Activated T-helper 1 cell treated with anti-CD3 and anti-CD28 coated beads, Interleukin-12 subunit alpha, Interleukin-12 subunit beta, Interleukin-2, Interleukin-4 antibody, amounts not matched to agents 30 ng/mL and 10 ng/mL and 1 ng/mL, durations not matched to agents 14 hours and 24 hours and 36 hours (primary cell): ENCODE measurements at regions not wholly inside any gene's neighbourhood (a gene's known extent, or its start where the extent isn't known, plus 50 kb on each side); places are given as distances from the start of the nearest gene placed in this dataset.

Experiments
- DNase-seq: peaks from one replicate; pipeline ENCODE4 v3.0.0; 2021; ENCODE audit warnings: low spot score
- H3K27ac Mint-ChIP-seq: one replicate; pipeline ENCODE4 v1.8.0; 2021; ENCODE audit warnings: mild to moderate bottlenecking, mixed read lengths
- H3K27me3 Mint-ChIP-seq: one replicate; pipeline ENCODE4 v1.8.0; 2022; ENCODE audit warnings: mild to moderate bottlenecking, moderate library complexity, mixed read lengths; ENCODE audit not compliant: insufficient read depth
- H3K36me3 Mint-ChIP-seq: one replicate; pipeline ENCODE4 v1.8.0; 2021; ENCODE audit warnings: low read depth, mixed read lengths
- H3K4me1 Mint-ChIP-seq: one replicate; pipeline ENCODE4 v1.8.0; 2021; ENCODE audit warnings: low read depth, mixed read lengths
- H3K4me3 Mint-ChIP-seq: one replicate; pipeline ENCODE4 v1.8.0; 2021; ENCODE audit warnings: mild to moderate bottlenecking, moderate library complexity, mixed read lengths
- H3K9me3 Mint-ChIP-seq: one replicate; pipeline ENCODE4 v1.8.0; 2021; ENCODE audit warnings: mixed read lengths
- intact Hi-C: fragments of 100-400 bp; cut with micrococcal nuclease; formaldehyde crosslinking; loops from one replicate; pipeline ENCODE4 v1.15.1; 2024

DNA sequence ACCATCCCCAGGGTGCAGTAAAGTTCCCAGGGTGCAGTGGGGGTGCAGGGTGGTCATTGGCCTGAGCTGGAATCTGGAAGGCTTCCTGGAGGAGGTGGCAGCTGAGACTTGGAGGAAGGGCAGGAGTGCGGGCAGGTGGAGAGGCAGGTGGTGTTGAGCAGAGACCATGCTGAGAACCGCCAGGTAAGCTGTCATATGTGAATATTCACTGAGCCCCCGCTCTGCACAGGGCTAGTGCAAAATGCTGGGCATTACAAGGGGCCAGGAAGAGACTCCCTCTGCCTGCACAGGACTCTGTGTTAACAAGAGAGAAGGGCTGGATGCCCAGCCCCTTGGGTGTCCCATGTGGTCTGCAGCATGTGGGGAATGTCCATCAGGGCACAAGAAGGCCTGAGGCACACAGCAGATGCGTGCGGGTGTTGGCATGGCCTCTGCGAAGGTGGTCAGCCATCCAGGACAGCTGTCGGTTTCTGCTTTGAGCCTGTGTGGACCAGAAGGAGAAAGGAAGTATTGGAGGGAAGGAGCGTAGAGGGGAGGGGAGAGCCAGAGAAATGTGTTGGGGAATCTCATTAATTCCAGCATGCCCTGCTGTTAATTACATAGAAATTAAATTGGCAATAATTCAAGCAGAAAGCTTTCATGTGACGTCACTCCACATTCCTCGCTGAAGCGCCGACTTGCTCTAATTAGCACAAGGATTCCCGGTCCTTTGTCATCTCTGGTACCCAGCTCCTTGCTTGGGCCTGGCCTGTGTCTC, 62.8 kb upstream of the OTOS start:
- Mint-ChIP-seq H3K9me3 (peaks cover 3% of the 10 kb centered on the region), H3K27ac (no peak overlapping the region), H3K36me3 (peaks cover 2% of the 10 kb centered on the region), H3K4me3 (no peak overlapping the region), H3K4me1 (peaks cover 9% of the 10 kb centered on the region), H3K27me3 (peaks cover 5% of the 10 kb centered on the region)
- DNase-seq, result no peak
- intact Hi-C loops, result no loop called here

DNA sequence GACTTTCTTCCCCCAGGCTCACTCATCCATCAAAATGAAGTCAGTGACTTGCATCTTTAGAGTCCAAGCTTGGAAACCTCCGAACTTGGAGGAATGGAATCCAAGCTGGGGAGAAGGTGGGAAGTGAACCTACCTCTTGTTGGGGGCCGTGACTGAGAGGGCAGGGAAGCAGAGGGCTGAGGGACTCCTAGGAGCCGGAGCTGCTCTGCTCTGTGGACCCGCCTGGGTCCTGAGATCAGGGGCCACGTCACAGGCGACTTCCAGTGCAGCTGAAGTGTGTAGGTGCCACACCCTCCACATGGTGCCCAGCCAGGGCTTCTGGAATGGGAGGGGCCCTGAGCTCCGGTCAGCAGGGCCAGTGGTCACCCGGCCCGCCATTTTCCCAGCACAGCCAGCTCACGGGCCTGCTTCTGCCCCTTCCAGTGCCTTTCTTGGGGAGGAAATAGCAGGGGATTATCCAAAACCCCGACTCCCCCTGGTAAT, 63.4 kb upstream of the OTOS start:
- Mint-ChIP-seq H3K4me1 (peaks cover 9% of the 10 kb centered on the region), H3K27me3 (peaks cover 5% of the 10 kb centered on the region), H3K4me3 (no peak overlapping the region), H3K27ac (no peak overlapping the region), H3K36me3 (peaks cover 2% of the 10 kb centered on the region), H3K9me3 (peaks cover 3% of the 10 kb centered on the region)
- no peak for DNase-seq
- intact Hi-C loops, result no loop called here

DNA sequence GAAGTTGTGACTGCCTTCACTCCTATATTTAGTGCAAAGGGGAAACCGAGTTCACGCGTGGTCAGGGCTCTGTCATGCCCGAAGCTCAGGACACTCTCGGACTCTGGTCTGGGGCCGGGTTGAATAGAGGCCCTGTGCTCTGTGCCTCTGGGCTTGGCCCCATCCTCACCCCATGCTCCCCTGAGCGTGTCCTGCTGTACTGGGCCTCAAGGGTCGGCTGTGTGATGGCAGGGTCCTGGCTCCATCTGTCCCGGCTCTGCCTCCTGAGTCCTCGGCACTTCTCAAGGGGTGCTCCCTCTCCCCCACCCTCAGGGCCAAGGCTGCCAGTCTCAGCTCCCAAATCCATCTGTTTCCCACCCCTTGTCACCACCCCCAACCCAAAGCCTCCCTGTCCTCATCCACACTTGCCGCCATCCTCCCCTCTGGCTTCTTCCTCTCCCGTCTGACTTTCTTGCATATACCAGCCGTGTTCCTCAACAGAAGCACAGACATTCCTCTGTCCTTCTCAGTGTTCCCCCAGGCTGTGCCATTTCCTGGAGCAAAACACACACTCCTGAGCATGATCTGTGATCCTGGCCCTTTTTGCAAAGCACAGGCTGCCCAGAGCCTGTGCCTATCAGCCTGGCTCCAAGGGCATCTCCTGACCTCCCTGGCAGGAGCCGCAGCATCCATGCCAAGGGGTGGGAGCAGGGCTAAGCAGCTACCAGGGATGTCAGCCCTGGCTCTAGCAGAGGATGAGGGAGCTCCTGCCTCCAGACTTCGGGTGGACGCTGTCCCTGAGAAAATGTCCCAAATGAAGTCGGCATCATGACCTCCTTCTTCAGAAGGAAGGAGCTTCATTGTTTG, 64.2 kb upstream of the OTOS start:
- intact Hi-C loops, result no loop called here
- no peak for DNase-seq
- Mint-ChIP-seq H3K27me3 (peaks cover 4% of the 10 kb centered on the region), H3K4me3 (no peak overlapping the region), H3K9me3 (peaks cover 3% of the 10 kb centered on the region), H3K27ac (no peak overlapping the region), H3K36me3 (peaks cover 2% of the 10 kb centered on the region), H3K4me1 (peaks cover 9% of the 10 kb centered on the region)

DNA sequence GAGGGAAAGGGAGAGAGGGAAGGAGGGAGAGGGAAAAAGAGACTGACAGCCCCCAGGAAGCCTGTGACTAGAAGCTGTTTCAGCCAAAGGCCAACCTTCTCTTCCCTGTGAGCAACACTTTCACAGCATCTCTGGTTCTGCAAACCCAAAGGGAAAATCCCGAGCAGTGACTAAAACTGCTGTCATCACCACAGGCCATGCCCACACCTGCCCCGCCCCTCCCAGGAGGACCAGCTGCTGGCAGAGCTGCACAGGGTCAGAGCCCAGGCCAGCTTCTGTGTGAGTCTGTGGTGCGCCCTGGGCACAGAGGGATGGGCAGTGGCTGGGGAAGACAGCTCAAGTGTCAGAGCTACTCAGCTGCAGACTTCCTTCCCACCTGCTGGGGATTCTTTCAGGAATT, 64.9 kb upstream of the OTOS start:
- Mint-ChIP-seq H3K27ac (no peak overlapping the region), H3K4me3 (no peak overlapping the region), H3K4me1 (peaks cover 9% of the 10 kb centered on the region), H3K9me3 (peaks cover 3% of the 10 kb centered on the region), H3K27me3 (peaks cover 4% of the 10 kb centered on the region), H3K36me3 (peaks cover 2% of the 10 kb centered on the region)
- no peak for DNase-seq
- intact Hi-C loops, result no loop called here

DNA sequence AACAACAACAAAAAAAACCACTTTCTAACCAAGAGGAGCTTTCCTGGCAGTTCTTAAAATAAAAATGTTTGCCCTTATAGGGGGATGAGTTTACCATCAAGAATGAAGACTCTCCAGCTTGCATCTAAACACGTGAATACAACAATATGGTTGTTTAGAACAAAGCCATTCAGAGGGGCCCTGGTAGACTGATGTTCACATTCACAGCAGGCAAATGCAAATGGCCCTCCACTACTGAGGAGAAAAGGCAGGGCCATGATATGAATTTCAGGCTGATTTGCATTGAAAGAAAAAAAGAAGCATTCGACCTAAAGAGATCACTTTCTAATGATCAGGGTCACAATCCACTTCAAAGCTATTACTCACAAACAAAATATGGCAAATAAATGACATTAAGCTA, 65.3 kb upstream of the OTOS start:
- H3K9me3 Mint-ChIP-seq, result peaks cover 3% of the 10 kb centered on the region
- no peak overlapping the region for H3K4me3 Mint-ChIP-seq
- H3K27me3 Mint-ChIP-seq, result peaks cover 4% of the 10 kb centered on the region
- H3K27ac Mint-ChIP-seq, result no peak overlapping the region
- no peak for DNase-seq
- peaks cover 9% of the 10 kb centered on the region for H3K4me1 Mint-ChIP-seq
- intact Hi-C loops, result no loop called here
- peaks cover 2% of the 10 kb centered on the region for H3K36me3 Mint-ChIP-seq

DNA sequence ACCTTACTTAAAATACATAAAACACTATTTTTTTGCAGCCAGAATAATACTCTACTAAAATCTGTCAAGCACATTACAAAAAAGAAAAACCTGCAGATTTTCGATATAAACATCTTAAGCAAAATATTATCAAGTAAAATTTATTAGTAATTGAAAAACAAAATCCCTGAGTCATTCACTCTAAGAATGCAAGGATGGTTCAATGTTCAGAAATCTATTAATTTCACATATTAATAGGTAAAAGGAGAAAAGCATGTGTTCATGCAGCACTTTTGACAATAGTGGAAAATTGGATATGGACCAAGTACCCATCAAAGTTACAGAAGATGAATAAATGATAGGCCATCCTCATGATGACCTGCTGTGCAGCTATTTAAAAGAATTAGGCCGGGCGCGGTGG, 66.2 kb upstream of the OTOS start:
- Mint-ChIP-seq H3K27ac (no peak overlapping the region), H3K9me3 (peaks cover 3% of the 10 kb centered on the region), H3K27me3 (peaks cover 2% of the 10 kb centered on the region), H3K4me1 (peaks cover 9% of the 10 kb centered on the region), H3K4me3 (no peak overlapping the region), H3K36me3 (peaks cover 2% of the 10 kb centered on the region)
- DNase-seq, result no peak
- intact Hi-C loops, result no loop called here

DNA sequence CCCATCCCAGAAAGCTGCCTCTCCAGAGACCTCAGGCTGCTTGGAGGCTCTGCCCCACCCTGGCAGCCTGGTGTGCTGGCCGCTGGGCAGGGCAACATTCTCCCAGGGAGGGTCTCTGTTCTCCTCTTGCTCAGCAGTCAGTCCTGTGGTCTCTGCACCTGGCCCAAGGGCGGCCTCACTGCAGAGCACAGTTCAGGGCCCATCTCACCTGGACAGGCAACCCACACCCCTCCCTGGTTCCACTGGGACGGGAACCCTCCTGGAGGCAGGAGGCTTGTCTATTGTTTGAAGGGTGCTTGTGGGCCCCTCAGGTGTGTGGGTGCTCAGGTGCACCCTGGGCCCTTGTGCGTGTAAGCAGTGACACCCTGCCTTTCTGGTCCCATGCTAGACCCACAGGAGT, 67.2 kb upstream of the OTOS start:
- peaks cover 3% of the 10 kb centered on the region for H3K9me3 Mint-ChIP-seq
- H3K27me3 Mint-ChIP-seq, result peaks cover 2% of the 10 kb centered on the region
- peaks cover 9% of the 10 kb centered on the region for H3K4me1 Mint-ChIP-seq
- intact Hi-C loops, result no loop called here
- DNase-seq, result no peak
- H3K36me3 Mint-ChIP-seq, result peaks cover 2% of the 10 kb centered on the region
- no peak overlapping the region for H3K4me3 Mint-ChIP-seq
- no peak overlapping the region for H3K27ac Mint-ChIP-seq

DNA sequence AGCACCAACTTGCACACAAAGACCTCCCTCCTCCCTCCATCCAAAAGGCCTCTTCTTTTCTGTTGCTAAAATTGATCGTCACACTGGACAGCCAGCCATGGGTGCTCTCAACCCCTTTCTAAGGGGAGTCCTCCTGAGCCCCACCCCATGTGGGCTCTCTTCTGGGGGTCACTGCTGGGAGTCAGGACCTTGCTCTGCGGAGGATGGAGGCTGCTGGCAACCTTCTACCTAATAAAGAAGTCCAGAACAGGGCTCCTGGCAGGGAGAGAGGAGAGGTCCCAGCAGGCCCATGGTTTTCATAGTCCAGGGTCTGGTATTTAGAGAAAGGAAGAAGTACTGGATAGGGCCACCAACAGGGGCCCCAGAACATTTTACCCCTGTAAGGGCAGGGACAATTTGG, 67.6 kb upstream of the OTOS start:
- H3K36me3 Mint-ChIP-seq, result peaks cover 2% of the 10 kb centered on the region
- no peak overlapping the region for H3K27ac Mint-ChIP-seq
- H3K9me3 Mint-ChIP-seq, result peaks cover 3% of the 10 kb centered on the region

DNA sequence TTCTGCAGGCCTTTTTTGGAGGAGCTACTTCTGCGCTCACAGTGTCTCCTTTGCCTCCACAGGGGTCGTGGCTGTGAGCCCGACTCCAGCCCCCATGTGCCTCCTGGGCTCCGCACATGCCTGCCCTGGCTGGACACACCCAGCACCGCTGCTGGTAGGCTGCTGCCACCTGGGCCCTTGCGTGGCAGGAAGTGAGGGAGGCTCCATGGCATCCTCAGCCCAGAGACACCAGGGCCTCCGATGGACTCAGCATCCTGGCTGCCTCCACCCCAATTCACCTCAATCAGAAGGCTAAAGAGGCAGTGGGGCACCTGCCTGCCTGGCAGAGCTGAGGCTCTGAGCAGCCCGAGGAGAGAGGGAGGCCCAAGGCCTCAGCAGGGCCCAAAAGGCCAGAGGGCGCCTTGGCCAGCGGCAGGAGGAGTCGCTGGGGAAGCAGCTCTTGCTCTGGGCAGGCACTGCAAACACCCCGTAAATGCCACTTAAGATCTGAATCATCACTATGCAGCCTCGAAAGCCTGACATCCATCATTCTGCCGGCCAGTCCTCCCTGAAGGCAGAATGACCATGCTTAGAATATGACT, 68.3 kb upstream of the OTOS start:
- H3K9me3 Mint-ChIP-seq, result peaks cover 3% of the 10 kb centered on the region
- H3K27me3 Mint-ChIP-seq, result peaks cover 2% of the 10 kb centered on the region
- H3K36me3 Mint-ChIP-seq, result peaks cover 2% of the 10 kb centered on the region
- H3K4me1 Mint-ChIP-seq, result peaks cover 9% of the 10 kb centered on the region
- intact Hi-C loops, result no loop called here
- no peak overlapping the region for H3K27ac Mint-ChIP-seq
- H3K4me3 Mint-ChIP-seq, result no peak overlapping the region
- DNase-seq, result no peak

More for the DNA sequence above, 67.6 kb upstream of the OTOS start:
- Mint-ChIP-seq H3K4me3 (no peak overlapping the region), H3K4me1 (peaks cover 9% of the 10 kb centered on the region), H3K27me3 (peaks cover 2% of the 10 kb centered on the region)
- DNase-seq, result no peak
- intact Hi-C loops, result no loop called here

DNA sequence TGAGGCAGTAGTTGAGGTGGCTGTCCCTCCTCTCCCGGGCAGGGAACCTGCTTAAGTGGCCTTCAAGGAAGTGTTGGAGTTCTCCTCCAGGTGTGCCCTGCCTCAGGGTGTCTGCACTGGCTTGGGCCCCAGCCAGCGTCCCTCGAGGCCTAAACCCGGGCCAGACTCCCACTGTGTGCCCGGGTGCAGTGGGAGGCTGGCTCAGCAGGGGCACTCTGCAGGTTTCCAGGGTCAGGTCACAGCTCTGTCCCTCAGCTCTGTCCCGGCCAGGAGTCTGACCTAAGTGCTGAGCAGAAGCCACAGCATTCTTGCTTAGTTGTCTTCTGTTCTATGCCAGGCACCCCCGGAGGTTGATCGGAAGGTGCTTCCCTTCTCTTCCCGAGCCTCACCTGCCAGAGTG, 69.0 kb upstream of the OTOS start:
- intact Hi-C loops, result no loop called here
- peaks cover 3% of the 10 kb centered on the region for H3K9me3 Mint-ChIP-seq
- no peak overlapping the region for H3K27ac Mint-ChIP-seq

DNA sequence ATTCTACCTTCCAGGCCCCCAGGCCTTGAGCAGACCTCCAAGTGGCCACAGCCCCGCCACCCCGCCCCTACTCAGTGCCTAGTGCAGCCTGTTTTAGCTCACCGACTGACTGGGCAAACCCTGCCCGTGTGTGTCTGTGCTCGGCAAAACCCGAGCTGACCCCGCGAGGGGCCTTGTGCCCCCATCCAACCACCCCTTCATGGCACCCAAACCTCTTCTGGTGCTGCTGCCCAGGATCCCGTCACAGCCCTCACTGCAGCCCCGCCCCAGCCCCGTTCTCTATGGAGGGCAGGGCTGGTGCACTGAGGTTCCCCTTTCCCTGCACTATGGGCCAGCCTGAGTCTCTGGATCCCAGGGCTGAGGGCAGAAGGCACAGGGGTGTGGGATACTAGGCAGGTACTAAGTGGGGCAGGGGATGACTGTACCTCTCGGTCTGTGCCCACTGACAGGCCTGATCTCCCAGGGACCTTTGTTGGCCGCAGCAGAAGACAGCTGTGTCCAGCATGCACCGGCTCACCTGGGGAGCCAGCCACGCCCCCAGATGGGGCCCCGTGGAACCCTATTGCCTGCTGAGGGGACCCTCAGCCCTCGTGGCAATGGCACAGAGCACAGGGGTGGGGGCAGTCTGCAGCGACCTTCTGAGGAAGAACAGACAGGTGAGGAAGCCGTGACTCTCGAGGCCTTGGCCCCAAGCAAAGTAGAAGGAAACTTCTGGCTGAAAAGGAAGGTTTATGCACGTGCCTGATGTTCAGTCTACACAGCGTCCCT, 69.9 kb upstream of the OTOS start:
- Mint-ChIP-seq H3K27me3 (peaks cover 2% of the 10 kb centered on the region), H3K36me3 (no peaks in the 10 kb centered on the region), H3K4me3 (no peak overlapping the region), H3K4me1 (peaks cover 3% of the 10 kb centered on the region), H3K9me3 (peaks cover 3% of the 10 kb centered on the region), H3K27ac (no peak overlapping the region)
- no peak for DNase-seq
- intact Hi-C loops, result no loop called here

More for the DNA sequence above, 69.0 kb upstream of the OTOS start:
- no peak for DNase-seq
- Mint-ChIP-seq H3K36me3 (peaks cover 2% of the 10 kb centered on the region), H3K27me3 (peaks cover 2% of the 10 kb centered on the region), H3K4me1 (peaks cover 9% of the 10 kb centered on the region), H3K4me3 (no peak overlapping the region)

DNA sequence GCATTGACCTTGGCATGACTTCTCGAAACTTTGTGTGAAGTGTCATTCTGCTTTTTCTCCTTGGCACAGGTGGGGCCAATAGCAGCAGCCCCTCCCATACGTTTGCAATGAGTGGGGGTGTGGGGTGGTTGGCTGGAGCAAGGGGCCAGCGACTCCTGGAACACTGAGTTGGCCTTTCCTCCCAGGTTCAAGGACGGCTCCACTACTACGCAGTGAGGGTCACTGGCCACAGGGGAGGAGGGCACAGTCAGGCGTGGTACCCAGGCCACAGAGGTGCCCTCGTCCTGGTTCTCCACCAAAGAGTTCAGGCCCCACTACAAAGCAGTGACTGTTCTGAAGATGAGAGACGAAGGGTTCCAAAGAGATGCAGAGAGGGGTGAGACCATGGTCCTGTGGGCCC, 70.6 kb upstream of the OTOS start:
- intact Hi-C loops, result no loop called here
- no peaks in the 10 kb centered on the region for H3K4me1 Mint-ChIP-seq
- no peak overlapping the region for H3K4me3 Mint-ChIP-seq
- DNase-seq, result no peak
- no peak overlapping the region for H3K27ac Mint-ChIP-seq
- H3K36me3 Mint-ChIP-seq, result no peaks in the 10 kb centered on the region
- peaks cover 3% of the 10 kb centered on the region for H3K9me3 Mint-ChIP-seq
- H3K27me3 Mint-ChIP-seq, result peaks cover 2% of the 10 kb centered on the region
